Endodermal cell (in vitro differentiated cells): ENCODE measurements at regions not wholly inside any gene's neighbourhood (a gene's known extent, or its start where the extent isn't known, plus 50 kb on each side); places are given as distances from the start of the nearest gene placed in this dataset.
"Not testable (repeated sequence)": the region's sequence is repeated elsewhere in the genome, so short reads cannot be mapped to it uniquely, and the experiment has no call there.

Experiments used
- DNase-seq: peaks from one replicate; pipeline ENCODE4 v3.0.0-alpha.2; 2017
- H3K27ac ChIP-seq: 2 replicates; pipeline ENCODE4 v1.5.1; 2013; ENCODE audit warnings: mild to moderate bottlenecking, low read depth, low read length, moderate library complexity
- H3K27me3 ChIP-seq: 2 replicates; pipeline ENCODE4 v1.6.1; 2013; ENCODE audit warnings: mild to moderate bottlenecking, low read length, moderate library complexity; ENCODE audit not compliant: insufficient read depth, control insufficient read depth, poor library complexity, severe bottlenecking
- H3K36me3 ChIP-seq: 2 replicates; pipeline ENCODE4 v1.7.0; 2013; ENCODE audit warnings: mild to moderate bottlenecking, low read length, moderate library complexity; ENCODE audit not compliant: control insufficient read depth, insufficient read depth
- H3K4me1 ChIP-seq: one replicate; pipeline ENCODE4 v1.7.0; 2013; ENCODE audit warnings: low read length; ENCODE audit not compliant: control insufficient read depth, insufficient read depth
- H3K4me3 ChIP-seq: 2 replicates; pipeline ENCODE4 v1.5.1; 2013; ENCODE audit warnings: mild to moderate bottlenecking, low read length, moderate library complexity
- H3K9ac ChIP-seq: 2 replicates; pipeline ENCODE4 v1.6.1; 2013; ENCODE audit warnings: mild to moderate bottlenecking, low read length, moderate library complexity; ENCODE audit not compliant: poor library complexity, severe bottlenecking; ENCODE audit errors: extremely low read depth
- H3K9me3 ChIP-seq: 2 replicates; pipeline ENCODE4 v1.6.1; 2013; ENCODE audit warnings: mild to moderate bottlenecking, low read length, moderate library complexity; ENCODE audit not compliant: control insufficient read depth
- H3K27ac Mint-ChIP-seq: 2 replicates; pipeline ENCODE4 v1.8.0; 2020; ENCODE audit warnings: mixed read lengths
- H3K27me3 Mint-ChIP-seq: 2 replicates; pipeline ENCODE4 v1.8.0; 2021; ENCODE audit warnings: mild to moderate bottlenecking, mixed read lengths; ENCODE audit not compliant: insufficient read depth
- H3K36me3 Mint-ChIP-seq: 2 replicates; pipeline ENCODE4 v1.8.0; 2020; ENCODE audit warnings: low read depth, mixed read lengths
- H3K4me1 Mint-ChIP-seq: 2 replicates; pipeline ENCODE4 v1.8.0; 2020; ENCODE audit warnings: mixed read lengths
- H3K4me3 Mint-ChIP-seq: 2 replicates; pipeline ENCODE4 v1.8.0; 2020; ENCODE audit warnings: mild to moderate bottlenecking, moderate library complexity, mixed read lengths
- H3K9me3 Mint-ChIP-seq: 2 replicates; pipeline ENCODE4 v1.8.0; 2020; ENCODE audit warnings: mild to moderate bottlenecking, mixed read lengths
- WGBS, 2 experiments: methylation state at CpG; one replicate each; pipeline versions ENCODE4 v1.1.5 to v1.1.7; 2013; ENCODE audit warnings: missing lambda C conversion rate in 2 of 2, mixed read lengths in 1 of 2; ENCODE audit not compliant: insufficient coverage in 1 of 2, insufficient read length in 1 of 2; 5-methylcytosine and 5-hydroxymethylcytosine counted together
- TF ChIP-seq, protein P1 (sequence below): fragments of 200-600 bp; sonication (generic); conservative IDR thresholded peaks from 2 replicates; pipeline ENCODE4 v1.5.0; 2021; ENCODE audit warnings: antibody characterized with exemption, mild to moderate bottlenecking

DNA sequence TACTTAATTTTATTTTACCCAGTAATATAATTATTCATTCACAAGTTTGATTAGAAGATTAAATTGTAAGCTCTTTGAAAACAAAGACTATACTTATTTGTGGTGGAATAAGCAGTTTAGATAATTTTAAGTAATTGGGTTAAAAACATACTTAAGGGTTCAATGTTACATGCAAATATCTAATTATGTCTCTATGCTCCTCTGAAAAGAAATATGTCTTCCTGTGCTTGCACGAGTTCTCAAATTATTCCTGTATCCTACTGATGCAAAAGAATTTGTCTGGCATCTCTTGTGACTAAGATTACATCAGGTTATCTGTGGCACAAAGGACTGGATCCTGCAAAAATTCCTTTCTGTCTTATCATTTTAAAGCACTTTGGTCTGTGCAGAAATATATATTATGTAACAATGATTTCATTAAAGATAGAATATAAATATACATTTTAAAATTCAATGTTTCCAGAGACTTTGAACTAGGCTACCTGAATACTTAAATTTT is 416.7 kb downstream of the COL11A1 start:
- Mint-ChIP-seq H3K9me3 (peaks cover 5% of the 10 kb centered on the region), H3K27ac (no peak overlapping the region), H3K4me3 (no peak overlapping the region), H3K36me3 (no peaks in the 10 kb centered on the region), H3K4me1 (no peaks in the 10 kb centered on the region), H3K27me3 (no peaks in the 10 kb centered on the region)
- no peaks in the 10 kb centered on the region for H3K36me3 ChIP-seq
- no peak for DNase-seq
- H3K27me3 ChIP-seq = no peaks in the 10 kb centered on the region
- no peak overlapping the region for H3K27ac ChIP-seq
- WGBS, 2 experiments = 64 to 87% methylated on average over 1 of the region's 1 CpG
- H3K9me3 ChIP-seq = peaks cover 7% of the 10 kb centered on the region
- no peaks in the 10 kb centered on the region for H3K4me1 ChIP-seq
- no peak overlapping the region for H3K4me3 ChIP-seq
- TF ChIP-seq, protein P1, sequence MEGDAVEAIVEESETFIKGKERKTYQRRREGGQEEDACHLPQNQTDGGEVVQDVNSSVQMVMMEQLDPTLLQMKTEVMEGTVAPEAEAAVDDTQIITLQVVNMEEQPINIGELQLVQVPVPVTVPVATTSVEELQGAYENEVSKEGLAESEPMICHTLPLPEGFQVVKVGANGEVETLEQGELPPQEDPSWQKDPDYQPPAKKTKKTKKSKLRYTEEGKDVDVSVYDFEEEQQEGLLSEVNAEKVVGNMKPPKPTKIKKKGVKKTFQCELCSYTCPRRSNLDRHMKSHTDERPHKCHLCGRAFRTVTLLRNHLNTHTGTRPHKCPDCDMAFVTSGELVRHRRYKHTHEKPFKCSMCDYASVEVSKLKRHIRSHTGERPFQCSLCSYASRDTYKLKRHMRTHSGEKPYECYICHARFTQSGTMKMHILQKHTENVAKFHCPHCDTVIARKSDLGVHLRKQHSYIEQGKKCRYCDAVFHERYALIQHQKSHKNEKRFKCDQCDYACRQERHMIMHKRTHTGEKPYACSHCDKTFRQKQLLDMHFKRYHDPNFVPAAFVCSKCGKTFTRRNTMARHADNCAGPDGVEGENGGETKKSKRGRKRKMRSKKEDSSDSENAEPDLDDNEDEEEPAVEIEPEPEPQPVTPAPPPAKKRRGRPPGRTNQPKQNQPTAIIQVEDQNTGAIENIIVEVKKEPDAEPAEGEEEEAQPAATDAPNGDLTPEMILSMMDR = no peak
- H3K9ac ChIP-seq = no peak overlapping the region

DNA sequence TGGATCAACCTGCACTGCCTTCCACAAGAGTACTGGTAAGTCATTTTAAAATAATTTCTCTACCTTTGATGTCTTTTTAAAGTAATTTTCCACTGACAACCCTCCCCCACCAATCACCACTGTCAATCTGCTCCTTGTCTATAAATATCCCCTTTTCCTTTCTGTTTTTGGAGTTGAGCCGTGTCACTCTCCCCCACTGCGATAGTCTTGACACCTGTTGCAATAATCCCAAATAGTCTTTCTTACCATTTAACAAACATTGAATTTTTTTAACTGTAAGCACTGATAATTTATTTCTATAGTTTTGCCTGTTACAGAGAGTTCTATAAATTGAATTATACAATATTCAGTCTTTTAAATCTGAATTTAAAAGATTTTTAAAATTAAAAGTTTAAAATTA is 420.9 kb downstream of the COL11A1 start:
- H3K4me3 Mint-ChIP-seq = no peak overlapping the region

DNA sequence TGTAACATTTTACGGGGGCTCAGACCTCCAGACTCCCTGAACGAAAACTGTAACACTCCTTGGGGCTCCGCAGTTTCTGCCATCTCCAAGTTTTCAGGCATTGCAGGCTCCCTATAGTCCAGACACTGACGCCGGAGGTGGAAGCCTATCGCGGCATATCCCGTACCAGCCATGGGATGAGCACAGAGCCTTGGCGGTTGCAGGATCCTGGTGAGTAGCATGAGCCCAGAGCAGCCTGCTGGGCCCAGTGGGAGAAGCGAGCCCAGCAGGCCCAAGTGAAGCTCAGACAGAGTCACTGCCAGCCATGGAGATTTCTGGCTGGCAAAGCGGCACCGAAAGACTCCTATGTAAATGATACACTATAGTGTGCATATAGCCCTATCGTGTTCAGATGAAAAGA is 446.8 kb downstream of the COL11A1 start:
- Mint-ChIP-seq H3K36me3 (no peaks in the 10 kb centered on the region), H3K4me1 (no peaks in the 10 kb centered on the region), H3K9me3 (peaks cover 10% of the 10 kb centered on the region), H3K27ac (no peak overlapping the region), H3K4me3 (no peak overlapping the region), H3K27me3 (no peaks in the 10 kb centered on the region)
- H3K9ac ChIP-seq = no peak overlapping the region
- H3K4me3 ChIP-seq = no peak overlapping the region
- H3K36me3 ChIP-seq = no peaks in the 10 kb centered on the region
- no peak for DNase-seq
- no peaks in the 10 kb centered on the region for H3K27me3 ChIP-seq
- no peaks in the 10 kb centered on the region for H3K9me3 ChIP-seq
- TF ChIP-seq, protein P1 = no peak
- H3K27ac ChIP-seq = no peak overlapping the region
- 96 to 100% methylated on average over 7 to 13 of the region's 13 CpGs for WGBS, 2 experiments
- H3K4me1 ChIP-seq = no peaks in the 10 kb centered on the region

More for the DNA sequence above, 420.9 kb downstream of the COL11A1 start:
- Mint-ChIP-seq H3K9me3 (peaks cover 5% of the 10 kb centered on the region), H3K27me3 (no peaks in the 10 kb centered on the region), H3K36me3 (no peaks in the 10 kb centered on the region), H3K4me1 (no peaks in the 10 kb centered on the region), H3K27ac (peak overlapping the region; percentile 14)
- H3K4me3 ChIP-seq = no peak overlapping the region
- H3K27me3 ChIP-seq = no peaks in the 10 kb centered on the region
- DNase-seq = no peak
- H3K4me1 ChIP-seq = no peaks in the 10 kb centered on the region
- no peaks in the 10 kb centered on the region for H3K36me3 ChIP-seq
- H3K27ac ChIP-seq = no peak overlapping the region
- TF ChIP-seq, protein P1 = no peak
- H3K9ac ChIP-seq = no peak overlapping the region
- peaks cover 7% of the 10 kb centered on the region for H3K9me3 ChIP-seq
- 96% methylated on average over 2 of the region's 2 CpGs; no CpG with 5 or more reads in 1 of the 2 experiments for WGBS, 2 experiments

DNA sequence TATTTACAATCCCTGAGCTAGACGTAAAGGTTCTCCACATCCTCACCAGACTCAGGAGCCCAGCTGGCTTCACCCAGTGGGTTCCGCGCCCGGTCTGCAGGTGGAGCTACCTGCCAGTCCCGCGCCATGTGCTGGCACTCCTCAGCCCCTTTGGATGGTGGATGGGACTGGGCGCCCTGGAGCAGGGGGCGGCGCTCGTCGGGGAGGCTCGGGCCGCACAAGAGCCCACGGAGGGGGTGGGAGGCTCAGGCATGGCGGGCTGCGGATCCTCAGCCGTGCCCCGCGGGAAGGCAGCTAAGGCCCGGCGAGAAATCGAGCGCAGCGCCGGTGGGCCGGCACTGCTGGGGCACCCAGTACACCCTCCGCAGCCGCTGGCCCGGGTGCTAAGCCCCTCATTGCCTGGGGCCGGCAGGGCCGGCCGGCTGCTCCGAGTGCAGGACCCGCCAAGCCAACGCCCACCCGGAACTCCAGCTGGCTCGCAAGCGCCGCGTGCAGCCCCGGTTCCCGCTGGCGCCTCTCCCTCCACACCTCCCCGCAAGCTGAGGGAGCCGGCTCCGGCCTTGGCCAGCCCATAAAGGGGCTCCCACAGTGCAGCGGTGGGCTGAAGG is 448.3 kb downstream of the COL11A1 start:
- H3K9ac ChIP-seq, H3K36me3 Mint-ChIP-seq, H3K36me3 ChIP-seq, H3K27ac Mint-ChIP-seq, H3K27ac ChIP-seq, H3K9me3 ChIP-seq, H3K4me1 Mint-ChIP-seq, H3K4me1 ChIP-seq, H3K4me3 ChIP-seq, H3K27me3 Mint-ChIP-seq, H3K27me3 ChIP-seq, DNase-seq: not testable (repeated sequence)
- Mint-ChIP-seq H3K4me3 (peak overlapping the region; percentile 37), H3K9me3 (peaks cover 10% of the 10 kb centered on the region)
- WGBS, 2 experiments = 92 to 100% methylated on average over 6 to 47 of the region's 47 CpGs
